Type B pancreatic cell (in vitro differentiated cells): ENCODE measurements at regions not wholly inside any gene's neighbourhood (a gene's known extent, or its start where the extent isn't known, plus 50 kb on each side); places are given as distances from the start of the nearest gene placed in this dataset.

Experiments
- DNase-seq: peaks from one replicate; pipeline ENCODE4 v3.0.0; 2021; ENCODE audit warnings: mixed read lengths; ENCODE audit not compliant: unreplicated experiment; ENCODE audit errors: extremely low spot score
- H3K27ac Mint-ChIP-seq: 2 replicates; pipeline ENCODE4 v1.8.0; 2021; ENCODE audit warnings: mild to moderate bottlenecking, mixed read lengths
- H3K27me3 Mint-ChIP-seq: 2 replicates; pipeline ENCODE4 v1.8.0; 2021; ENCODE audit warnings: mixed read lengths
- H3K36me3 Mint-ChIP-seq: 2 replicates; pipeline ENCODE4 v1.8.0; 2021; ENCODE audit warnings: mixed read lengths
- H3K4me1 Mint-ChIP-seq: one replicate; pipeline ENCODE4 v1.8.0; 2021; ENCODE audit warnings: mixed read lengths; ENCODE audit not compliant: unreplicated experiment
- H3K4me3 Mint-ChIP-seq: 2 replicates; pipeline ENCODE4 v1.8.0; 2021; ENCODE audit warnings: mild to moderate bottlenecking, mixed read lengths
- H3K9me3 Mint-ChIP-seq: 2 replicates; pipeline ENCODE4 v1.8.0; 2021; ENCODE audit warnings: mixed read lengths
- TF ChIP-seq, protein P1 (sequence below): fragments of 200-600 bp; sonication (generic); conservative IDR thresholded peaks from 2 replicates; pipeline ENCODE4 v1.5.0; 2021; ENCODE audit warnings: antibody characterized with exemption, mild to moderate bottlenecking

DNA sequence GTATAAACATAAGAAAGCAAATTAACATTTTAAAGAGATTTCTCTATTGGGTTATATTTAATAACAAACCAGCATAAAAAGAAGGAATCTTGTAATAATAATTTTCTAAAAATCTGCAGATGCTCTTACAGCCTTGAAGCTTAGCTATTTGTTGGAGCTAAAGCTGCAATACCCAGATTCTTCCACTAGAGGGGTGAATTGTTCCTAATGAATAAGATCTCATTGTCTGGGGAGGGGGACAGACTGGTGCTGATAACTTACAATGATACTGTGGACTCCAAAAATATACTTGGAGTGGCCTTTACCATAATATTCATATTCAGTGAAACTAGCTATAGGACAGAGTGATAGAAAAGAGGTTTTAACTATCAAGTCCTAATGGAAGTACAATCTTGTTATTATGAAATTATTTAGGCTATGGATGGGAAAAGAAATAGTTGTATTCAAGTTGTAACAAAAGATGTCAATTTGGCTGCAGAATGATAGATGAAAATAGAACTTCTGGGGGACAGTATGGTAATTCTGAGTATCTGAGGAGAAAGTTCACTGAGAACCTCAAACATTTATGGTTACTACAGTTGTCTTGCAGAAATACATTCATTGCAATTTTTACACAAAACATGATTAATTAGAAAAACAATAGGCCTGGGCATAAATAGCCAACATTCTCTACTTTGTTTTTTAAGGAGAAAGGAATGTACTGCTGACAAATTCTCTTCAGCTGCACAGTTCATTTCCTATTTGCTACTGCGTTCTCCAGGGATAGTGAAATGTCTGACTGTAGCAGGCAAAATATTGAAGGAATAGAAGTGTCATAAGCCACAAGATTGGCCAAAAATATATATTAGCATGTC lies 443.3 kb downstream of the GBA3 start:
- TF ChIP-seq, protein P1, sequence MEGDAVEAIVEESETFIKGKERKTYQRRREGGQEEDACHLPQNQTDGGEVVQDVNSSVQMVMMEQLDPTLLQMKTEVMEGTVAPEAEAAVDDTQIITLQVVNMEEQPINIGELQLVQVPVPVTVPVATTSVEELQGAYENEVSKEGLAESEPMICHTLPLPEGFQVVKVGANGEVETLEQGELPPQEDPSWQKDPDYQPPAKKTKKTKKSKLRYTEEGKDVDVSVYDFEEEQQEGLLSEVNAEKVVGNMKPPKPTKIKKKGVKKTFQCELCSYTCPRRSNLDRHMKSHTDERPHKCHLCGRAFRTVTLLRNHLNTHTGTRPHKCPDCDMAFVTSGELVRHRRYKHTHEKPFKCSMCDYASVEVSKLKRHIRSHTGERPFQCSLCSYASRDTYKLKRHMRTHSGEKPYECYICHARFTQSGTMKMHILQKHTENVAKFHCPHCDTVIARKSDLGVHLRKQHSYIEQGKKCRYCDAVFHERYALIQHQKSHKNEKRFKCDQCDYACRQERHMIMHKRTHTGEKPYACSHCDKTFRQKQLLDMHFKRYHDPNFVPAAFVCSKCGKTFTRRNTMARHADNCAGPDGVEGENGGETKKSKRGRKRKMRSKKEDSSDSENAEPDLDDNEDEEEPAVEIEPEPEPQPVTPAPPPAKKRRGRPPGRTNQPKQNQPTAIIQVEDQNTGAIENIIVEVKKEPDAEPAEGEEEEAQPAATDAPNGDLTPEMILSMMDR, result peak; percentile 93
- peaks cover 9% of the 10 kb centered on the region for H3K4me1 Mint-ChIP-seq
- H3K9me3 Mint-ChIP-seq, result no peaks in the 10 kb centered on the region
- no peaks in the 10 kb centered on the region for H3K36me3 Mint-ChIP-seq
- no peak overlapping the region for H3K27ac Mint-ChIP-seq
- H3K4me3 Mint-ChIP-seq, result no peak overlapping the region
- H3K27me3 Mint-ChIP-seq, result no peaks in the 10 kb centered on the region
- no peak for DNase-seq

DNA sequence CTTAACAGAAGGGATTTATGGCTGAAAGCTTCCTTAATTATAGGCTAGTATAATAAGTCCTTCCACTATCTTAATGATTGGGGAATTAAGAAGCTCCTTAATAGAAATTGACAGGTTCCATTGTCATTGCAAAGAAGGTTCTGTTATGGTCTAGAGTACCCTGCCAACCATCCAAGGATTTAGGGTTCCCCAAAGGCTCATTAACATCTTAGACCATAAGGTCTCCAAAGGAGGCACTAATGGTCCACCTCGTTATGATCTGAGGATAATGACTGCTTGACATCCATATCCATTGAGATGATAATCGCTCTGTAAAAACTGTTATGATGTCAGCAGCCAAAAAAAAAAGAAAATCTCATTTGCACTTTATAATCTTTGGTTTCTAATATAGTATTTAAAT lies 441.6 kb downstream of the GBA3 start:
- Mint-ChIP-seq H3K36me3 (no peaks in the 10 kb centered on the region), H3K27me3 (no peaks in the 10 kb centered on the region), H3K9me3 (no peaks in the 10 kb centered on the region), H3K4me1 (peaks cover 9% of the 10 kb centered on the region), H3K4me3 (no peak overlapping the region), H3K27ac (no peak overlapping the region)
- no peak for DNase-seq
- TF ChIP-seq, protein P1, result no peak

DNA sequence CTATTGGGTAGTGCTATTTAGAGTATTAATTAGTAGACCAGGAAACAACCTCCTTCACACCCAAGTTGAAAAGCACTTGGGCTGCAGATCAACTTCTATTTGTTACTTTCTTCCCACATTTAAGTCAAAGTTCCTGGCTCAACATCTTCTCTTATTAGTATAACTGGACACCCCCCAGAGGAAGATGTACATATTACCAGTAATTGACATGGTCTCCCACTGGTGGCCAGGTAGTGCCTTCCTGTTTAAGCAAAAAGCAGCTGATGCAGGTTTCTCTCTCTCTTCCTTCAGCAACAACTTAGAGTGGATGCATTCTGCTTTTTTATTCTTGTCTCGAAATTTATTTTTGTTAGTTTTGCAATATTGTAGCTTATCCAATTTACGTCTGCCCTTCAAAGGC lies 438.1 kb downstream of the GBA3 start:
- no peak for DNase-seq
- Mint-ChIP-seq H3K4me1 (peaks cover 6% of the 10 kb centered on the region), H3K27ac (no peak overlapping the region), H3K27me3 (no peaks in the 10 kb centered on the region), H3K36me3 (peaks cover 3% of the 10 kb centered on the region), H3K9me3 (no peaks in the 10 kb centered on the region), H3K4me3 (no peak overlapping the region)
- TF ChIP-seq, protein P1, result no peak

DNA sequence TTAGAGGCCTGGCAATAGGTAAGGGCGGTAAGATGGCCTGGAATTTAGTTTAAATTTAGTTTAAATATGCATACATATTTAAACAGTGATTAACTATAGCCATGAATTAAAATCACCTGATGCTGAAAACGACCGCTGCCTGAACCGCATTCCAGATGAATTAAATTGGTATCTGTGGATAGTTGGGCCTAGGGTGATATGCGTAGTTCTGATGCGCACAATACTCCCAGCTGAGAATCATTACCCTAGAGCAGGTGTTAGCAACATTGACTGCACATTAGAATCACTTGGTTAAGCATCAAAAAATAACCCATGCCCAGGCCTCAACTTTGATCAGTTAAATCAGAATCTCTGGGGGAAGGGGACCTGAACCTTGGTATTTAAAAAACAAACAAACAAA lies 432.4 kb downstream of the GBA3 start:
- Mint-ChIP-seq H3K27me3 (no peaks in the 10 kb centered on the region), H3K27ac (no peak overlapping the region), H3K36me3 (peaks cover 3% of the 10 kb centered on the region), H3K4me3 (no peak overlapping the region), H3K4me1 (no peaks in the 10 kb centered on the region), H3K9me3 (no peaks in the 10 kb centered on the region)
- TF ChIP-seq, protein P1, result no peak
- no peak for DNase-seq

DNA sequence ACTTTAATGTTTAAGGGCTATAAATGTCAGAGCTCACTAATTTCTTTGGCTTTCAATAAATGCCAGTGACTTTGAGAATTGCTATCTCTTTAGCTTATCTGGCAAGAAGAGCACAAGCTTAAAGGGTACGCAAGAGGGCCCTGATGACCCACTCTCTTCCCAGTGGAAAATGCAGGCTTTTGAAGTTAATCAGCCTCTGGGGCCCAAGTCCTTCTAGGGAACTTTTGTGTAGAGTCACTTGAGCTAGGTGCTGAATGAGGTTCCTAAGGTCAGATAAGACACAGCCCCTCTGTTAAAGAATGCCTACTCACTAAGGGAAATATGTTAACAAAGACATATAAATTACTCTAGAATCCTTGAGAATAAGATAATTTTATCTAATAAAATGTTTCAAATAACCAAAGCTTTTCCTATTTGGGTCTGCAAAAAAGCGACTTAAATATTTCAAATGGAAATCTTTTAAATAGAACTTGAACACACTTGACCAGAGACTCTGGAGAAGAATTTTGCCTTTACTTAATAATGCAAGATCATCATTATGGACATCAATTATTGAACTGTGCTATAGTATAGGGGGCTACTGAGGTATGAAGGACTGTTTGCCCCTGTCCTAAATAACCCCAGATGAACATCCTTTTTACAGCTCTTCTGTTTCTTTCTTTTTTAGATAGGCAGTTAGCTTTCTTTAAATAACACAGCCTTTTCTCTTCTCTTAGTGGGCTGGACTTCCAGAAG lies 430.1 kb downstream of the GBA3 start:
- no peak overlapping the region for H3K27ac Mint-ChIP-seq
- H3K4me1 Mint-ChIP-seq, result no peaks in the 10 kb centered on the region
- DNase-seq, result no peak
- H3K4me3 Mint-ChIP-seq, result no peak overlapping the region
- H3K9me3 Mint-ChIP-seq, result no peaks in the 10 kb centered on the region
- no peaks in the 10 kb centered on the region for H3K36me3 Mint-ChIP-seq
- TF ChIP-seq, protein P1, result no peak
- no peaks in the 10 kb centered on the region for H3K27me3 Mint-ChIP-seq
